IMR-90 (cell line): ENCODE measurements at regions not wholly inside any gene's neighbourhood (a gene's known extent, or its start where the extent isn't known, plus 50 kb on each side); places are given as distances from the start of the nearest gene placed in this dataset.

Experiments
- ATAC-seq: fragments of 200-7000 bp; cut with Tn5 transposase; 2 replicates; pipeline ENCODE4 v1.9.1; 2020; ENCODE audit warnings: low read depth, mild to moderate bottlenecking, moderate library complexity
- BruUV-seq: library from RNA; stranded (reverse); fragments of 400-500 nt; replicated peaks from 2 replicates; lab custom pipeline; 2021; lab: Mats Ljungman, UMichigan
- CTCF ChIA-PET: fragments of 300-600 bp; formaldehyde crosslinking; extraction: SDS; loops from one replicate; lab custom pipeline; 2021; ENCODE audit warnings: antibody characterized with exemption; lab: Yijun Ruan, JAX
- POLR2A ChIA-PET: fragments of 300-600 bp; sonication (Branson Sonifier 250); formaldehyde crosslinking; loops from one replicate; lab custom pipeline; 2022; ENCODE audit warnings: antibody characterized with exemption; ENCODE audit not compliant: unreplicated experiment; lab: Charles Lee
- DNase-seq: peaks from one replicate; pipeline ENCODE4 v3.0.0; 2013
- H2AFZ ChIP-seq: replicated peaks from 2 replicates; pipeline ENCODE3; 2013; ENCODE audit warnings: low read length, mild to moderate bottlenecking; ENCODE audit not compliant: poor library complexity
- H2AK5ac ChIP-seq: 2 replicates; pipeline ENCODE4 v1.6.1; 2013; ENCODE audit warnings: low read depth, low read length, inconsistent platforms
- H2AK9ac ChIP-seq: replicated peaks from 2 replicates; pipeline ENCODE3; 2013; ENCODE audit warnings: mild to moderate bottlenecking, low read depth, low read length, moderate library complexity; ENCODE audit not compliant: poor library complexity
- H2BK120ac ChIP-seq: 2 replicates; pipeline ENCODE4 v1.6.1; 2013; ENCODE audit warnings: low read depth, low read length, inconsistent platforms
- H2BK15ac ChIP-seq: 3 replicates; pipeline ENCODE4 v1.6.1; 2013; ENCODE audit warnings: low read depth, low read length, inconsistent platforms
- H2BK20ac ChIP-seq: 2 replicates; pipeline ENCODE4 v1.6.1; 2013; ENCODE audit warnings: low read depth, mild to moderate bottlenecking, inconsistent platforms, low read length, moderate library complexity
- H2BK5ac ChIP-seq: 2 replicates; pipeline ENCODE4 v1.6.1; 2013; ENCODE audit warnings: mild to moderate bottlenecking, low read depth, low read length, inconsistent platforms; ENCODE audit not compliant: poor library complexity, severe bottlenecking
- H3K14ac ChIP-seq: replicated peaks from 2 replicates; pipeline ENCODE4 v1.6.1; 2013; ENCODE audit warnings: low read depth, low read length, inconsistent platforms
- H3K18ac ChIP-seq: 2 replicates; pipeline ENCODE4 v1.6.1; 2013; ENCODE audit warnings: low read depth, low read length, control low read depth
- H3K23ac ChIP-seq: 2 replicates; pipeline ENCODE4 v1.6.1; 2013; ENCODE audit warnings: low read depth, low read length, inconsistent platforms
- H3K27ac ChIP-seq: 2 replicates; pipeline ENCODE4 v1.5.1; 2013; ENCODE audit warnings: mild to moderate bottlenecking, control low read depth, low read length; ENCODE audit not compliant: insufficient read depth
- H3K27me3 ChIP-seq: 2 replicates; pipeline ENCODE4 v1.6.1; 2013; ENCODE audit warnings: low read length; ENCODE audit not compliant: control insufficient read depth, insufficient read depth
- H3K36me3 ChIP-seq: 2 replicates; pipeline ENCODE4 v1.6.1; 2013; ENCODE audit warnings: low read length, mixed read lengths; ENCODE audit not compliant: control insufficient read depth, insufficient read depth
- H3K4ac ChIP-seq: 2 replicates; pipeline ENCODE4 v1.6.1; 2013; ENCODE audit warnings: low read depth, low read length, inconsistent platforms
- H3K4me1 ChIP-seq: 2 replicates; pipeline ENCODE4 v1.6.1; 2013; ENCODE audit warnings: low read length, mixed read lengths; ENCODE audit not compliant: control insufficient read depth, insufficient read depth
- H3K4me2 ChIP-seq: 2 replicates; pipeline ENCODE4 v1.6.1; 2013; ENCODE audit warnings: low read depth, mild to moderate bottlenecking, control low read depth, low read length, moderate library complexity
- H3K4me3 ChIP-seq: 2 replicates; pipeline ENCODE4 v1.5.1; 2013; ENCODE audit warnings: low read depth, mild to moderate bottlenecking, control low read depth, low read length, moderate library complexity; ENCODE audit not compliant: insufficient read depth
- H3K56ac ChIP-seq: 2 replicates; pipeline ENCODE4 v1.6.1; 2013; ENCODE audit warnings: low read length, inconsistent platforms; ENCODE audit not compliant: insufficient read depth; ENCODE audit errors: extremely low read depth
- H3K79me1 ChIP-seq, 2 experiments: 2 replicates each; pipeline ENCODE4 v1.6.1; 2013; ENCODE audit warnings: low read length in 2 of 2, inconsistent platforms in 1 of 2, low read depth in 1 of 2
- H3K9ac ChIP-seq: 2 replicates; pipeline ENCODE4 v1.6.1; 2013; ENCODE audit warnings: low read depth, low read length, control low read depth
- H3K9me1 ChIP-seq: 2 replicates; pipeline ENCODE4 v1.6.1; 2013; ENCODE audit warnings: low read length, inconsistent platforms; ENCODE audit not compliant: insufficient read depth
- H3K9me3 ChIP-seq: 2 replicates; pipeline ENCODE4 v1.6.1; 2013; ENCODE audit warnings: low read length; ENCODE audit not compliant: control insufficient read depth, insufficient read depth
- H4K20me1 ChIP-seq: 2 replicates; pipeline ENCODE4 v1.6.1; 2013; ENCODE audit warnings: low read length, inconsistent platforms; ENCODE audit not compliant: insufficient read depth
- H4K5ac ChIP-seq: 2 replicates; pipeline ENCODE4 v1.6.1; 2013; ENCODE audit warnings: mild to moderate bottlenecking, low read depth, low read length, control low read depth
- H4K8ac ChIP-seq, 2 experiments: 2 replicates each; pipeline ENCODE4 v1.6.1; 2013; ENCODE audit warnings: low read depth in 2 of 2, low read length in 2 of 2, control low read depth in 1 of 2, inconsistent platforms in 1 of 2
- H4K91ac ChIP-seq: 2 replicates; pipeline ENCODE4 v1.6.1; 2013; ENCODE audit warnings: low read depth, low read length, inconsistent platforms; ENCODE audit not compliant: insufficient read depth
- BHLHE40 ChIP-seq: fragments of 150-350 bp; IDR thresholded peaks from 2 replicates; pipeline ENCODE4 v1.6.1; 2016; ENCODE audit warnings: mild to moderate bottlenecking, low read depth, low read length
- CEBPB ChIP-seq: IDR thresholded peaks from 2 replicates; pipeline ENCODE4 v1.6.1; 2012; ENCODE audit warnings: low read depth, low read length, improper control_type of control experiment
- CHD1 ChIP-seq: IDR thresholded peaks from 2 replicates; pipeline ENCODE4 v1.6.1; 2012; ENCODE audit warnings: low read depth, low read length, improper control_type of control experiment
- FOS ChIP-seq: fragments of 150-350 bp; IDR thresholded peaks from 2 replicates; pipeline ENCODE4 v1.6.1; 2016; ENCODE audit warnings: low read depth, low read length
- MAFK ChIP-seq: IDR thresholded peaks from 2 replicates; pipeline ENCODE4 v1.6.1; 2012; ENCODE audit warnings: low read depth, low read length, improper control_type of control experiment
- MAZ ChIP-seq: IDR thresholded peaks from 2 replicates; pipeline ENCODE4 v1.6.1; 2012; ENCODE audit warnings: low read depth, mild to moderate bottlenecking, low read length, improper control_type of control experiment, moderate library complexity, borderline replicate concordance
- MXI1 ChIP-seq: IDR thresholded peaks from 2 replicates; pipeline ENCODE4 v1.6.1; 2012; ENCODE audit warnings: low read depth, mild to moderate bottlenecking, low read length, moderate library complexity, borderline replicate concordance
- NFE2L2 ChIP-seq: fragments of 150-350 bp; IDR thresholded peaks from 2 replicates; pipeline ENCODE4 v1.6.1; 2016; ENCODE audit warnings: low read depth, mild to moderate bottlenecking, low read length
- POLR2A ChIP-seq: IDR thresholded peaks from 2 replicates; pipeline ENCODE4 v1.6.1; 2012; ENCODE audit warnings: mild to moderate bottlenecking, low read depth, low read length
- RAD21 ChIP-seq: IDR thresholded peaks from 2 replicates; pipeline ENCODE4 v1.6.1; 2012; ENCODE audit warnings: low read length, improper control_type of control experiment
- RCOR1 ChIP-seq: IDR thresholded peaks from 2 replicates; pipeline ENCODE4 v1.6.1; 2012; ENCODE audit warnings: mild to moderate bottlenecking, low read length, improper control_type of control experiment; ENCODE audit not compliant: insufficient replicate concordance
- RFX5 ChIP-seq: IDR thresholded peaks from 2 replicates; pipeline ENCODE4 v1.8.0; 2012; ENCODE audit warnings: low read depth, mild to moderate bottlenecking, low read length, moderate library complexity
- SMC3 ChIP-seq: fragments of 150-350 bp; IDR thresholded peaks from 2 replicates; pipeline ENCODE4 v1.6.1; 2016; ENCODE audit warnings: low read depth, mild to moderate bottlenecking, antibody characterized with exemption, low read length, moderate library complexity
- WGBS, 2 experiments: methylation state at CpG; one replicate each; pipeline versions ENCODE4 v1.1.5 to v1.1.7; 2013; ENCODE audit warnings: missing lambda C conversion rate in 2 of 2; ENCODE audit not compliant: insufficient read length in 1 of 2; ENCODE audit errors: extremely low coverage in 2 of 2; 5-methylcytosine and 5-hydroxymethylcytosine counted together
- dilution Hi-C: fragments of 300-500 bp; cut with HindIII; formaldehyde crosslinking; loops from one replicate; pipeline ENCODE4 v1.14.3; 2018; ENCODE audit warnings: low sequenced_read_pairs; ENCODE audit not compliant: unreplicated experiment
- in situ Hi-C: fragments of 300-500 bp; cut with MboI; formaldehyde crosslinking; loops from 3 replicates; pipeline ENCODE4 v1.14.3; 2019; ENCODE audit warnings: low sequenced_read_pairs, inconsistent platforms, mixed read lengths
- intact Hi-C: fragments of 100-400 bp; cut with micrococcal nuclease; formaldehyde crosslinking; loops from 2 replicates; pipeline ENCODE4 v1.10.0; 2022
- TF ChIP-seq, protein P1 (sequence below): fragments of 150-350 bp; IDR thresholded peaks from 2 replicates; pipeline ENCODE4 v1.6.1; 2017; ENCODE audit warnings: mild to moderate bottlenecking, antibody characterized with exemption, low read length, low read depth
- TF ChIP-seq, protein P2 (sequence below): conservative IDR thresholded peaks from 2 replicates; pipeline ENCODE4 v1.5.1; 2012; ENCODE audit warnings: mild to moderate bottlenecking, low read depth, low read length, improper control_type of control experiment
- TF ChIP-seq, protein P3 (sequence below): fragments of 150-350 bp; IDR thresholded peaks from 2 replicates; pipeline ENCODE4 v1.6.1; 2016; ENCODE audit warnings: low read depth, mild to moderate bottlenecking, low read length, moderate library complexity, borderline replicate concordance

DNA sequence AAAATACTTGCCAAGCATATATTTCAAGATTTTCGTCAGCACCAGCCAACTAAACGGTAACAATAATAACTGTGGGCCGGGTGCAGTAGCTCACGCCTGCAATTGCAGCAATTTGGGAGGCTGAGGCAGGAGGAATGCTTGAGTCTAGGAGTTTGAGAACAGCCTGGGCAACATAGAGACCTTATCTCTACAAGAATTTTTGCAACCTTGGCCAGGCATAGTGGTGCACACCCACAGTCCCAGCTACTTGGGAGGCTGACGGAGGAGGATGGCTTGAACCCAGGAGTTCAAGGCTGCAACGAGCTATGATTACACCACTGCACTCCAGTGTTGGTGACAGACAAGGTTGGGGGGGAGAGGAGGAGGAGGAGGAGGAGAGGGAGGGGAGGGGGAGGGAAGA, 145.0 kb upstream of the TIAM1 start:
- DNase-seq (no peak), ATAC-seq (no peak)
- Histone ChIP-seq H2AK9ac (no peak overlapping the region), H3K14ac (no peak overlapping the region), H3K56ac (no peak overlapping the region), H4K5ac (no peak overlapping the region), H2BK15ac (no peak overlapping the region), H2BK20ac (no peak overlapping the region), H3K4me3 (no peak overlapping the region), H3K9ac (no peak overlapping the region), H2AK5ac (no peak overlapping the region), H2BK120ac (no peak overlapping the region), H3K23ac (no peak overlapping the region), H2BK5ac (no peak overlapping the region), H3K18ac (no peak overlapping the region), H4K8ac (no peak overlapping the region), H3K4me1 (no peaks in the 10 kb centered on the region), H3K9me1 (no peaks in the 10 kb centered on the region), H3K4me2 (no peak overlapping the region), H3K27ac (no peak overlapping the region), H2AFZ (no peak overlapping the region), H3K9me3 (peaks cover 14% of the 10 kb centered on the region), H4K20me1 (no peaks in the 10 kb centered on the region), H3K4ac (no peak overlapping the region), H3K79me1 (no peaks in the 10 kb centered on the region), H3K27me3 (no peaks in the 10 kb centered on the region), H3K36me3 (no peaks in the 10 kb centered on the region), H4K91ac (no peak overlapping the region)
- no peak for TF ChIP-seq FOS
- no peak for TF ChIP-seq SMC3
- no peak for TF ChIP-seq RCOR1
- TF ChIP-seq POLR2A, result no peak
- no peak for TF ChIP-seq BHLHE40
- TF ChIP-seq MAZ, result no peak
- TF ChIP-seq MXI1, result no peak
- TF ChIP-seq, protein P1, sequence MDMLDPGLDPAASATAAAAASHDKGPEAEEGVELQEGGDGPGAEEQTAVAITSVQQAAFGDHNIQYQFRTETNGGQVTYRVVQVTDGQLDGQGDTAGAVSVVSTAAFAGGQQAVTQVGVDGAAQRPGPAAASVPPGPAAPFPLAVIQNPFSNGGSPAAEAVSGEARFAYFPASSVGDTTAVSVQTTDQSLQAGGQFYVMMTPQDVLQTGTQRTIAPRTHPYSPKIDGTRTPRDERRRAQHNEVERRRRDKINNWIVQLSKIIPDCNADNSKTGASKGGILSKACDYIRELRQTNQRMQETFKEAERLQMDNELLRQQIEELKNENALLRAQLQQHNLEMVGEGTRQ, result no peak
- no peak for TF ChIP-seq MAFK
- TF ChIP-seq, protein P2, sequence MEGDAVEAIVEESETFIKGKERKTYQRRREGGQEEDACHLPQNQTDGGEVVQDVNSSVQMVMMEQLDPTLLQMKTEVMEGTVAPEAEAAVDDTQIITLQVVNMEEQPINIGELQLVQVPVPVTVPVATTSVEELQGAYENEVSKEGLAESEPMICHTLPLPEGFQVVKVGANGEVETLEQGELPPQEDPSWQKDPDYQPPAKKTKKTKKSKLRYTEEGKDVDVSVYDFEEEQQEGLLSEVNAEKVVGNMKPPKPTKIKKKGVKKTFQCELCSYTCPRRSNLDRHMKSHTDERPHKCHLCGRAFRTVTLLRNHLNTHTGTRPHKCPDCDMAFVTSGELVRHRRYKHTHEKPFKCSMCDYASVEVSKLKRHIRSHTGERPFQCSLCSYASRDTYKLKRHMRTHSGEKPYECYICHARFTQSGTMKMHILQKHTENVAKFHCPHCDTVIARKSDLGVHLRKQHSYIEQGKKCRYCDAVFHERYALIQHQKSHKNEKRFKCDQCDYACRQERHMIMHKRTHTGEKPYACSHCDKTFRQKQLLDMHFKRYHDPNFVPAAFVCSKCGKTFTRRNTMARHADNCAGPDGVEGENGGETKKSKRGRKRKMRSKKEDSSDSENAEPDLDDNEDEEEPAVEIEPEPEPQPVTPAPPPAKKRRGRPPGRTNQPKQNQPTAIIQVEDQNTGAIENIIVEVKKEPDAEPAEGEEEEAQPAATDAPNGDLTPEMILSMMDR, result no peak
- no peak for TF ChIP-seq RFX5
- TF ChIP-seq CHD1, result no peak
- TF ChIP-seq RAD21, result no peak
- no peak for TF ChIP-seq CEBPB
- TF ChIP-seq, protein P3, sequence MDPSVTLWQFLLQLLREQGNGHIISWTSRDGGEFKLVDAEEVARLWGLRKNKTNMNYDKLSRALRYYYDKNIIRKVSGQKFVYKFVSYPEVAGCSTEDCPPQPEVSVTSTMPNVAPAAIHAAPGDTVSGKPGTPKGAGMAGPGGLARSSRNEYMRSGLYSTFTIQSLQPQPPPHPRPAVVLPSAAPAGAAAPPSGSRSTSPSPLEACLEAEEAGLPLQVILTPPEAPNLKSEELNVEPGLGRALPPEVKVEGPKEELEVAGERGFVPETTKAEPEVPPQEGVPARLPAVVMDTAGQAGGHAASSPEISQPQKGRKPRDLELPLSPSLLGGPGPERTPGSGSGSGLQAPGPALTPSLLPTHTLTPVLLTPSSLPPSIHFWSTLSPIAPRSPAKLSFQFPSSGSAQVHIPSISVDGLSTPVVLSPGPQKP, result no peak
- TF ChIP-seq NFE2L2, result no peak
- ChIA-PET POLR2A (no interaction called here), CTCF (no interaction called here)
- in situ Hi-C loops, result no loop called here
- dilution Hi-C loops, result no loop called here
- BruUV-seq, result no TSS peak
- WGBS, 2 experiments, result no CpG with 5 or more reads among the region's 6 CpGs
- intact Hi-C loops, result no loop called here
